Keratinocyte (primary cell): ENCODE measurements at regions not wholly inside any gene's neighbourhood (a gene's known extent, or its start where the extent isn't known, plus 50 kb on each side); places are given as distances from the start of the nearest gene placed in this dataset.

ENCODE experiments used
- DNase-seq: peaks from one replicate; pipeline ENCODE4 v3.0.0-alpha.2; 2011; ENCODE audit warnings: low read depth, missing footprints, low spot score
- FAIRE-seq: peaks from 2 replicates; lab custom pipeline; 2011; peaks lifted over from hg19 to GRCh38; lab: Jason Lieb, UNC
- H2AFZ ChIP-seq: 2 replicates; pipeline ENCODE4 v1.6.0; 2012; ENCODE audit warnings: low read length, control low read depth, inconsistent platforms; ENCODE audit not compliant: control insufficient read depth
- H3K27ac ChIP-seq: 2 replicates; pipeline ENCODE4 v1.5.1; 2011; ENCODE audit warnings: low read length; ENCODE audit not compliant: control insufficient read depth, insufficient read depth
- H3K27me3 ChIP-seq: 3 replicates; pipeline ENCODE4 v1.6.0; 2011; ENCODE audit warnings: low read length; ENCODE audit not compliant: control insufficient read depth, insufficient read depth; ENCODE audit errors: extremely low read depth
- H3K36me3 ChIP-seq, 2 experiments: 2 replicates in 1 of 2; 3 replicates in 1 of 2; pipeline ENCODE4 v1.5.1; 2011; ENCODE audit warnings: low read length in 2 of 2, mild to moderate bottlenecking in 1 of 2; ENCODE audit not compliant: control insufficient read depth in 2 of 2, insufficient read depth in 2 of 2; ENCODE audit errors: extremely low read depth in 1 of 2
- H3K4me1 ChIP-seq: 3 replicates; pipeline ENCODE4 v1.5.1; 2011; ENCODE audit warnings: low read length; ENCODE audit not compliant: control insufficient read depth, insufficient read depth; ENCODE audit errors: extremely low read depth
- H3K4me2 ChIP-seq: 3 replicates; pipeline ENCODE4 v1.6.0; 2011; ENCODE audit warnings: low read depth, low read length; ENCODE audit not compliant: control insufficient read depth, insufficient read depth; ENCODE audit errors: extremely low read depth
- H3K4me3 ChIP-seq, 3 experiments: fragments of 200-600 bp in 1 of 3; sonication (generic) in 1 of 3; 2 replicates in 2 of 3; 3 replicates in 1 of 3; pipeline ENCODE4 v1.5.1; 2011 to 2016; ENCODE audit warnings: low read length in 3 of 3, mild to moderate bottlenecking in 3 of 3, control low read depth in 2 of 3, inconsistent platforms in 1 of 3, low read depth in 1 of 3, mixed read lengths in 1 of 3, mixed run types in 1 of 3, moderate library complexity in 1 of 3; ENCODE audit not compliant: control insufficient read depth in 2 of 3, insufficient read depth in 2 of 3; ENCODE audit errors: extremely low read depth in 1 of 3
- H3K79me2 ChIP-seq: 2 replicates; pipeline ENCODE4 v1.6.0; 2012; ENCODE audit warnings: low read length; ENCODE audit not compliant: control insufficient read depth, insufficient read depth
- H3K9ac ChIP-seq: 3 replicates; pipeline ENCODE4 v1.6.0; 2011; ENCODE audit warnings: low read length; ENCODE audit not compliant: control insufficient read depth, insufficient read depth; ENCODE audit errors: extremely low read depth
- H3K9me1 ChIP-seq: 3 replicates; pipeline ENCODE4 v1.6.0; 2011; ENCODE audit warnings: low read length; ENCODE audit not compliant: control insufficient read depth, insufficient read depth; ENCODE audit errors: extremely low read depth
- H3K9me3 ChIP-seq: 2 replicates; pipeline ENCODE4 v1.5.1; 2012; ENCODE audit warnings: low read depth, low read length; ENCODE audit not compliant: control insufficient read depth
- H4K20me1 ChIP-seq: 3 replicates; pipeline ENCODE4 v1.6.0; 2011; ENCODE audit warnings: low read length; ENCODE audit not compliant: control insufficient read depth, insufficient read depth; ENCODE audit errors: extremely low read depth
- CTCF ChIP-seq, 3 experiments: IDR thresholded peaks in 1 of 3; conservative IDR thresholded peaks in 1 of 3; optimal IDR thresholded peaks in 1 of 3; 2 replicates in 2 of 3; 3 replicates in 1 of 3; pipeline versions ENCODE3 to v1.5.1; 2011; ENCODE audit warnings: low read length in 3 of 3, mild to moderate bottlenecking in 3 of 3, moderate library complexity in 2 of 3, control low read depth in 1 of 3, inconsistent platforms in 1 of 3; ENCODE audit not compliant: insufficient read depth in 2 of 3; ENCODE audit errors: extremely low read depth in 1 of 3
- EZH2 ChIP-seq: IDR thresholded peaks from one replicate; pipeline ENCODE4 v1.6.1; 2012; ENCODE audit warnings: inconsistent platforms, mild to moderate bottlenecking, low read length, moderate library complexity
- dilution Hi-C: fragments of 300-500 bp; cut with MboI; formaldehyde crosslinking; loops from one replicate; pipeline ENCODE4 v1.7.0; 2020; ENCODE audit warnings: low sequenced_read_pairs; ENCODE audit not compliant: extremely low pct_ligation_motif_present

DNA sequence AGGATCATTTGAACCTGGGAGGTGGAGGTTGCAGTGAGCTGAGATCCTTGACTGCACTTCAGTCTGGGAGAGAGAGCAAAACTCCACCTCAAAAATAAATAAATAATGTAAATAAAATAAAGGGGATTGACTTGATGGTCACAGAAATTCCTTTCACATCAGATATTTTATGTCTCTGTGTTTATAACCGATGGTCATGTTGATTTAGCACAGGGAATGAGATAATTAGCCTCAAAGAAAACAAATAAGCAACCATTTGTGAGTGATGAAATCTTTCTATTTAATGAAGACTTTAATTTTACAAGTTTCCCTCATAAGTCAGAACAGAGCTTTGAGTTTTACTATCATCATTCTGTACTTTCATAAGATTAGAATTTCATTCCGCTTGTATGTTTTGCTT lies 64.8 kb upstream of the NUPR2 start:
- no peaks in the 10 kb centered on the region for H3K36me3 ChIP-seq
- DNase-seq = no peak
- H3K4me1 ChIP-seq = no peaks in the 10 kb centered on the region
- no peaks in the 10 kb centered on the region for H3K9me1 ChIP-seq
- H3K27me3 ChIP-seq = no peaks in the 10 kb centered on the region
- dilution Hi-C loops = no loop called here
- FAIRE-seq = no peak
- H3K9me3 ChIP-seq = no peaks in the 10 kb centered on the region
- H4K20me1 ChIP-seq = no peaks in the 10 kb centered on the region
- TF ChIP-seq CTCF (optimal IDR thresholded peaks at IDR 0.05 in 1 of 3, IDR thresholded peaks at IDR 0.05 in 1 of 3, conservative IDR thresholded peaks at IDR 0.05 in 1 of 3; ENCODE audit: extremely low read depth in 1 of 3, insufficient read depth in 2 of 3, low read length in 3 of 3) (no peak), EZH2 (no peak)
- H3K9ac ChIP-seq = no peak overlapping the region
- H3K79me2 ChIP-seq = no peaks in the 10 kb centered on the region
- no peak overlapping the region for H3K4me2 ChIP-seq
- no peak overlapping the region for H3K27ac ChIP-seq
- H3K4me3 ChIP-seq = no peak overlapping the region
- no peak overlapping the region for H2AFZ ChIP-seq

DNA sequence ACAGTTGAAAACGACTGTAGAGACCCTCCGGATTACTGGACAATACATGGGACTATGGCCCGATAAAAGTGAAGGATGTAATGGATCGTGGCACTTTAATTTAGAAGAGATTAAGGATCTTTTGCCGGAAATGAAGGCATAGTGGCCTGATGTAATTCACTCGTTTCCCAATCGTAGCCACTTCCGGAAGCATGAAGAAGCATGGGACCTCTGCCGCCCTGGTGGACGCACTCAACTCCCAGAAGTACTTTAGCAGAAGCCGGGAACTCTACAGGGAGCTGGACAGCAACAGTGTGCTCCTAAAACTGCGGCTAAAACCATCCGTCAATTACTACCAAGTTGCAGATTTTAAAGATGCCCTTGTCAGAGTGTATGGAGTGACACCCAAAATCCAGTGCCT lies 59.6 kb upstream of the NUPR2 start:
- DNase-seq (no peak), FAIRE-seq (no peak)
- dilution Hi-C loops = no loop called here
- Histone ChIP-seq H4K20me1 (no peaks in the 10 kb centered on the region), H3K27ac (no peak overlapping the region), H3K79me2 (no peaks in the 10 kb centered on the region), H3K9me1 (no peaks in the 10 kb centered on the region), H3K27me3 (no peaks in the 10 kb centered on the region), H3K4me3 (no peak overlapping the region), H3K9me3 (no peaks in the 10 kb centered on the region), H2AFZ (no peak overlapping the region), H3K4me2 (no peak overlapping the region), H3K9ac (no peak overlapping the region), H3K36me3 (no peaks in the 10 kb centered on the region), H3K4me1 (no peaks in the 10 kb centered on the region)
- TF ChIP-seq EZH2 (no peak), CTCF (optimal IDR thresholded peaks at IDR 0.05 in 1 of 3, IDR thresholded peaks at IDR 0.05 in 1 of 3, conservative IDR thresholded peaks at IDR 0.05 in 1 of 3; ENCODE audit: extremely low read depth in 1 of 3, insufficient read depth in 2 of 3, low read length in 3 of 3) (no peak)
